H9 (cell line): ENCODE measurements at regions not wholly inside any gene's neighbourhood (a gene's known extent, or its start where the extent isn't known, plus 50 kb on each side); places are given as distances from the start of the nearest gene placed in this dataset.

Experiments
- DNase-seq: peaks from one replicate; pipeline ENCODE4 v3.0.0-alpha.2; 2017
- H2AFZ ChIP-seq: one replicate; pipeline ENCODE4 v1.6.1; 2013; ENCODE audit warnings: mild to moderate bottlenecking, low read length, control low read depth, moderate library complexity
- H2AK5ac ChIP-seq: 2 replicates; pipeline ENCODE4 v1.6.1; 2013; ENCODE audit warnings: low read length, control low read depth, mixed read lengths; ENCODE audit not compliant: insufficient read length
- H2BK120ac ChIP-seq: one replicate; pipeline ENCODE4 v1.6.1; 2013; ENCODE audit warnings: low read depth, mild to moderate bottlenecking, low read length, control low read depth, inconsistent platforms; ENCODE audit not compliant: poor library complexity, severe bottlenecking
- H2BK12ac ChIP-seq: 2 replicates; pipeline ENCODE4 v1.6.1; 2013; ENCODE audit warnings: low read length, control low read depth, mixed read lengths, low read depth; ENCODE audit not compliant: insufficient read length
- H2BK15ac ChIP-seq: 2 replicates; pipeline ENCODE4 v1.6.1; 2013; ENCODE audit warnings: low read depth, low read length, control low read depth
- H2BK20ac ChIP-seq: one replicate; pipeline ENCODE4 v1.6.1; 2013; ENCODE audit warnings: low read depth, mild to moderate bottlenecking, low read length, control low read depth, inconsistent platforms; ENCODE audit not compliant: poor library complexity, severe bottlenecking
- H2BK5ac ChIP-seq: 2 replicates; pipeline ENCODE4 v1.6.1; 2013; ENCODE audit warnings: low read length, control low read depth, mixed read lengths; ENCODE audit not compliant: insufficient read length
- H3K14ac ChIP-seq: 2 replicates; pipeline ENCODE4 v1.6.1; 2013; ENCODE audit warnings: low read length, control low read depth; ENCODE audit not compliant: insufficient read depth
- H3K18ac ChIP-seq: 2 replicates; pipeline ENCODE4 v1.6.1; 2013; ENCODE audit warnings: low read depth, mild to moderate bottlenecking, mixed read lengths, low read length, control low read depth; ENCODE audit not compliant: insufficient read length
- H3K23ac ChIP-seq: 2 replicates; pipeline ENCODE4 v1.6.1; 2013; ENCODE audit warnings: low read length, control low read depth, mixed read lengths, low read depth; ENCODE audit not compliant: insufficient read length
- H3K23me2 ChIP-seq: 2 replicates; pipeline ENCODE4 v1.6.1; 2013; ENCODE audit warnings: low read depth, mild to moderate bottlenecking, mixed read lengths, low read length, control low read depth; ENCODE audit not compliant: insufficient read length, poor library complexity, severe bottlenecking
- H3K27ac ChIP-seq: 2 replicates; pipeline ENCODE4 v1.5.1; 2013; ENCODE audit warnings: low read length, control low read depth, mixed read lengths, low read depth; ENCODE audit not compliant: insufficient read length
- H3K27me3 ChIP-seq: 2 replicates; pipeline ENCODE4 v1.6.1; 2013; ENCODE audit warnings: low read length, control low read depth, inconsistent platforms; ENCODE audit not compliant: insufficient read depth
- H3K4ac ChIP-seq: 2 replicates; pipeline ENCODE4 v1.6.1; 2013; ENCODE audit warnings: low read depth, mild to moderate bottlenecking, control low read depth, inconsistent platforms, low read length, moderate library complexity
- H3K4me1 ChIP-seq: 2 replicates; pipeline ENCODE4 v1.6.1; 2013; ENCODE audit warnings: low read length, control low read depth, inconsistent platforms; ENCODE audit not compliant: insufficient read depth
- H3K4me2 ChIP-seq: 2 replicates; pipeline ENCODE4 v1.6.1; 2013; ENCODE audit warnings: low read length, control low read depth, mixed read lengths; ENCODE audit not compliant: insufficient read length, insufficient read depth
- H3K56ac ChIP-seq: 2 replicates; pipeline ENCODE4 v1.6.1; 2013; ENCODE audit warnings: low read depth, mild to moderate bottlenecking, mixed read lengths, low read length, control low read depth; ENCODE audit not compliant: insufficient read length
- H3K79me1 ChIP-seq: 2 replicates; pipeline ENCODE4 v1.6.1; 2013; ENCODE audit warnings: low read depth, mild to moderate bottlenecking, moderate library complexity, low read length, control low read depth, inconsistent platforms; ENCODE audit not compliant: insufficient read depth, poor library complexity, severe bottlenecking
- H3K79me2 ChIP-seq: 2 replicates; pipeline ENCODE4 v1.6.1; 2013; ENCODE audit warnings: low read length, control low read depth, inconsistent platforms; ENCODE audit not compliant: insufficient read depth
- H3K9ac ChIP-seq: 2 replicates; pipeline ENCODE4 v1.6.1; 2013; ENCODE audit warnings: low read length, control low read depth, mixed read lengths; ENCODE audit not compliant: insufficient read length; ENCODE audit errors: extremely low read depth
- H3K9me3 ChIP-seq: one replicate; pipeline ENCODE4 v1.6.1; 2013; ENCODE audit warnings: low read depth, low read length, inconsistent platforms; ENCODE audit not compliant: control insufficient read depth
- H3T11ph ChIP-seq: one replicate; pipeline ENCODE4 v1.6.1; 2013; ENCODE audit warnings: mild to moderate bottlenecking, low read length, control low read depth, inconsistent platforms
- H4K20me1 ChIP-seq: one replicate; pipeline ENCODE4 v1.6.1; 2013; ENCODE audit not compliant: control insufficient read depth, insufficient read length, insufficient read depth
- H4K5ac ChIP-seq: 2 replicates; pipeline ENCODE4 v1.6.1; 2013; ENCODE audit warnings: low read depth, mild to moderate bottlenecking, mixed read lengths, low read length, control low read depth; ENCODE audit not compliant: insufficient read length
- H4K8ac ChIP-seq: replicated peaks from 2 replicates; pipeline ENCODE4 v1.6.1; 2013; ENCODE audit warnings: low read length, control low read depth, mixed read lengths, low read depth; ENCODE audit not compliant: insufficient read length
- H4K91ac ChIP-seq: 2 replicates; pipeline ENCODE4 v1.6.1; 2013; ENCODE audit warnings: low read depth, mild to moderate bottlenecking, moderate library complexity, mixed read lengths, low read length, control low read depth; ENCODE audit not compliant: insufficient read length
- H3K27ac Mint-ChIP-seq, 3 experiments: 2 replicates in 2 of 3; 3 replicates in 1 of 3; pipeline ENCODE4 v1.8.0; 2020 to 2021; ENCODE audit warnings: mixed read lengths in 3 of 3, mild to moderate bottlenecking in 1 of 3, moderate library complexity in 1 of 3
- H3K27me3 Mint-ChIP-seq: 2 replicates; pipeline ENCODE4 v1.8.0; 2021; ENCODE audit warnings: low read depth, mild to moderate bottlenecking, moderate library complexity, mixed read lengths
- H3K36me3 Mint-ChIP-seq, 3 experiments: 2 replicates in 2 of 3; 3 replicates in 1 of 3; pipeline ENCODE4 v1.8.0; 2020 to 2021; ENCODE audit warnings: low read depth in 3 of 3, mixed read lengths in 3 of 3; ENCODE audit not compliant: insufficient read depth in 1 of 3
- H3K4me1 Mint-ChIP-seq, 2 experiments: 2 replicates each; pipeline ENCODE4 v1.8.0; 2020; ENCODE audit warnings: mixed read lengths in 2 of 2
- H3K4me3 Mint-ChIP-seq, 2 experiments: 2 replicates in 1 of 2; 3 replicates in 1 of 2; pipeline ENCODE4 v1.8.0; 2020 to 2021; ENCODE audit warnings: mild to moderate bottlenecking in 2 of 2, mixed read lengths in 2 of 2, moderate library complexity in 1 of 2
- H3K9me3 Mint-ChIP-seq, 2 experiments: 2 replicates in 1 of 2; 3 replicates in 1 of 2; pipeline ENCODE4 v1.8.0; 2020; ENCODE audit warnings: mild to moderate bottlenecking in 2 of 2, mixed read lengths in 2 of 2, moderate library complexity in 1 of 2
- CTCF ChIP-seq: fragments of 200-600 bp; sonication (generic); conservative IDR thresholded peaks from 3 replicates; pipeline ENCODE4 v1.8.0; 2021; ENCODE audit warnings: antibody characterized with exemption, mild to moderate bottlenecking
- WGBS: extraction: QIAGEN DNeasy Blood & Tissue Kit; methylation state at CpG from one replicate; pipeline ENCODE4 v1.1.7; 2013; ENCODE audit warnings: missing lambda C conversion rate, low lambda C conversion rate, mixed read lengths; ENCODE audit not compliant: insufficient read length; ENCODE audit errors: extremely low coverage; 5-methylcytosine and 5-hydroxymethylcytosine counted together

- Histone ChIP-seq H2AFZ (no peak overlapping the region), H3K9me3 (no peaks in the 10 kb centered on the region), H2BK20ac (no peak overlapping the region), H4K20me1 (no peaks in the 10 kb centered on the region), H3K79me1 (no peaks in the 10 kb centered on the region), H3K27me3 (no peaks in the 10 kb centered on the region), H2BK120ac (no peak overlapping the region), H2BK5ac (no peak overlapping the region), H4K5ac (no peak overlapping the region), H3K23me2 (no peaks in the 10 kb centered on the region), H2BK12ac (no peak overlapping the region), H3K79me2 (no peaks in the 10 kb centered on the region), H3K18ac (no peak overlapping the region), H4K91ac (no peak overlapping the region), H2BK15ac (no peak overlapping the region), H3K56ac (no peak overlapping the region), H3K14ac (no peak overlapping the region), H3K9ac (no peak overlapping the region), H4K8ac (no peak overlapping the region), H3K27ac (no peak overlapping the region), H3K23ac (no peak overlapping the region), H2AK5ac (no peak overlapping the region), H3K4me2 (no peak overlapping the region), H3K4ac (no peak overlapping the region), H3T11ph (no peak overlapping the region), H3K4me1 (no peaks in the 10 kb centered on the region)
- Mint-ChIP-seq H3K4me3 (no peak overlapping the region), H3K27ac (no peak overlapping the region), H3K4me1 (peaks cover 2 to 4% of the 10 kb centered on the region in 2 experiments), H3K27me3 (peaks cover 32% of the 10 kb centered on the region), H3K36me3 (no peaks in the 10 kb centered on the region), H3K9me3 (no peaks in the 10 kb centered on the region)
- DNase-seq, result peak; percentile 80
- no CpG with 5 or more reads among the region's 17 CpGs for WGBS
- TF ChIP-seq CTCF, result peak; percentile 86
Observed at GRCh38 chr1:4585216-4585615, 69.2 kb upstream of the AJAP1 start.
